Neural cell (in vitro differentiated cells): ENCODE measurements at regions not wholly inside any gene's neighbourhood (a gene's known extent, or its start where the extent isn't known, plus 50 kb on each side); places are given as distances from the start of the nearest gene placed in this dataset.

Experiments used
- CTCF ChIP-seq: fragments of 450-650 bp; IDR thresholded peaks from 2 replicates; pipeline ENCODE4 v1.5.1; 2014; ENCODE audit warnings: antibody characterized with exemption, mild to moderate bottlenecking, moderate library complexity; ENCODE audit not compliant: poor library complexity, severe bottlenecking
- EP300 ChIP-seq: fragments of 450-650 bp; conservative IDR thresholded peaks from 2 replicates; pipeline ENCODE4 v1.6.1; 2014; ENCODE audit warnings: antibody characterized with exemption, mild to moderate bottlenecking, moderate library complexity; ENCODE audit not compliant: poor library complexity, severe bottlenecking
- EZH2 ChIP-seq: fragments of 200-600, 300-800 bp; shearing (Covaris generic), sonication (generic); IDR thresholded peaks from 2 replicates; pipeline ENCODE4 v1.6.1; 2014; ENCODE audit warnings: antibody characterized with exemption, low read length, borderline replicate concordance, mild to moderate bottlenecking; ENCODE audit not compliant: insufficient read depth, poor library complexity, severe bottlenecking
- MXI1 ChIP-seq: fragments of 450-650 bp; conservative IDR thresholded peaks from 2 replicates; pipeline ENCODE4 v1.6.1; 2014; ENCODE audit warnings: antibody characterized with exemption, mild to moderate bottlenecking; ENCODE audit not compliant: poor library complexity, severe bottlenecking
- POLR2AphosphoS5 ChIP-seq: IDR thresholded peaks from 2 replicates; pipeline ENCODE4 v1.6.1; 2012
- RAD21 ChIP-seq: fragments of 450-650 bp; conservative IDR thresholded peaks from 2 replicates; pipeline ENCODE4 v1.6.1; 2014; ENCODE audit warnings: antibody characterized with exemption, mild to moderate bottlenecking, moderate library complexity
- REST ChIP-seq: IDR thresholded peaks from 2 replicates; pipeline ENCODE4 v1.6.1; 2012; ENCODE audit warnings: borderline replicate concordance
- SMC3 ChIP-seq: fragments of 450-650 bp; conservative IDR thresholded peaks from 2 replicates; pipeline ENCODE4 v1.6.1; 2014; ENCODE audit warnings: antibody characterized with exemption, mild to moderate bottlenecking, moderate library complexity; ENCODE audit not compliant: poor library complexity
- TAF1 ChIP-seq: IDR thresholded peaks from 2 replicates; pipeline ENCODE4 v1.6.1; 2012; ENCODE audit warnings: low read depth

GRCh38 chr14:100015251-100015655 lies 50.0 kb upstream of the EVL start:
- TF ChIP-seq EP300 (no peak), CTCF (no peak), EZH2 (no peak), POLR2AphosphoS5 (no peak), TAF1 (no peak), RAD21 (no peak), SMC3 (no peak), REST (no peak), MXI1 (no peak)
